ENCODE measurements at regions not wholly inside any gene's neighbourhood (a gene's known extent, or its start where the extent isn't known, plus 50 kb on each side); places are given as distances from the start of the nearest gene placed in this dataset.

DNA sequence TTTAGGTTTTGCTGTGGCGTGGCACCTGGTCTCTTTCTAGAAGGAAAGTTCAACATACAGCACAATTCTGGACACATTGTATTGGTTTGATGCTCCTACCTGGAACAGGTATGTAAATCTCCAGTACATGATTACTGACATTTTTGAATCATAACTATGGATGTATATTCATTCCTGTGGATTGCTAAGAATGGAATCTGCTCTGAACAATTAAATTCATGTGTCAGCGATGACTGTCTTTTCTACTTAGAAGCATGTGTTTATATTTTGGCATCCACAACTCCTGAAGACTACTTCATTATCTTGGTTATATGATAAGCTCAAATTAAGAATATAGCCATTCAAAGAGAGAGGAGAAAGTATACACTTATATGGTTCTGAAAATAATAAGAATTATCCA, 291.8 kb downstream of the CHRM3 start:
- DNase-seq (ENCODE audit: low read depth) = no peak

DNA sequence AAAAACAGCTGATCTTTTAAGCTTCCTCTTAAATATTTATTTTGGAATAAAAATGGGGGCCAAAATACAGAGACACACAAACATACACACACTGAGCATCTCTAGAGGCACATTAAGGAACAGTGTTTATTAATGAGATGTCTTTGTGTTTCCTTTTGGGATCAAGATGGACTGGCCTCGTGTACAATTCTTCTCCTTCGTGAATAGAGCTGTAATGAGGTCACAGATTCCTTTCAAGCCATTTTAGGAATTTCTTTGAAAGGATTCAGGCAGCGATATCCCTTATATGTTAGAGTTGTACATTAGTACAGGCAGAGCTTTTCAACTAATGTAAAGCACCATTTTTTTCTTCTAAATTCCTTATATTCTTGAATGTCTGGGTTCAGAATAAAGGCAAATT, 295.7 kb downstream of the CHRM3 start:
- no peak for DNase-seq (ENCODE audit: low read depth)

DNA sequence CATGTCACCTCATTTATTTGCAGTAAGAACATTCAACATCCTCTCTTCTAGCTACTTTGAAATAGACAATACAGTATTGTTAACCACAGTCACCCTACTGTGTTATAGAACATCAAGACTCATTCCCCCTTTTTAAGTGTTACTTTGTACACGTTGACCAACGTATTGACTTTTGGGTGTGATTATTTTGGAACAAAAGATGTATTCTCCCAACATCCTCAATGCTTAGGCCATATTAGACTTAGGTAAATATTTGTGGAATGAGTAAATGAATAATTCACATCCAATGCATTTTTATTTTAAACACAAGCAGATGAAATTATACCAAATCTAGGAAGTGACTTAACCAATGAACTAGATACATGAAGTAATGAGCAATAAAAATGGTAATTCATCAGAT, 296.6 kb downstream of the CHRM3 start:
- DNase-seq (ENCODE audit: low read depth) = no peak

DNA sequence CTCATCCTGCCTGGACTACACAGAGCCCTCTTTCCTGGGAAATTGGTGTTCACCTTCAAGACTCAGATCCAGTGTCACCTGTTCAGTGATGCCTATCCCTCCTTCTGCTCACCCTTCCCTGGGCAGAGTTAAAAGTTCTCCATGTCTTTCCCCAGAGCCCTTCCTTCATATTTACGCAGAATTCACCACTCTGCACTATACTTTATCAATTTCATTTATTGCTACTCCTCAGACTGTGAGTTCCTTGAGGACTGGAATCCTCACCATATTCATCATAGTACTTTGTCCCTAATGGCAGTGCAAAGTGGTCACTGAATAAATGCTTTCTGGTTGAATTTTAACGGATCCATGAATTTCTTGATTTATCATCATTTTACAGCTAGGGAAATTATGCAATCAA, 300.0 kb downstream of the CHRM3 start:
- DNase-seq (ENCODE audit: low read depth) = no peak

DNA sequence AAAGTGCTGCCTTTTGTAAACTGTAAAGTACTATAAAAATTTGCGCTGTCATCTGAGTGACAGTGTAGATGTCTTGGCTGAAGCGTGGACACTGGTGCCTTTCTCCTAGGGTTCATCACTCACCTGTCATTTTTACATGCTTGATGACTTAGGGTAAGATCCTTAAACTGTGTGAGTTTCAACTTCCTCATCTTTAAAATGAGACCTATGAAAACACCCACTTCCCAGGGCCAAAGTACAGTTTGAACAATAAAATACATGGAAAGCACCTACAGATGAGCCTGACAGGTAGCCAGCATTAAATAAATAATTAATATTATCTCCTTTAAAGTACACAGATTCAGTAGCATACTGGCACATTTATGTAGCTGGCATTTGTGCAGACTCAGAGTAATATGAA, 309.9 kb downstream of the CHRM3 start:
- DNase-seq (ENCODE audit: low read depth) = no peak

DNA sequence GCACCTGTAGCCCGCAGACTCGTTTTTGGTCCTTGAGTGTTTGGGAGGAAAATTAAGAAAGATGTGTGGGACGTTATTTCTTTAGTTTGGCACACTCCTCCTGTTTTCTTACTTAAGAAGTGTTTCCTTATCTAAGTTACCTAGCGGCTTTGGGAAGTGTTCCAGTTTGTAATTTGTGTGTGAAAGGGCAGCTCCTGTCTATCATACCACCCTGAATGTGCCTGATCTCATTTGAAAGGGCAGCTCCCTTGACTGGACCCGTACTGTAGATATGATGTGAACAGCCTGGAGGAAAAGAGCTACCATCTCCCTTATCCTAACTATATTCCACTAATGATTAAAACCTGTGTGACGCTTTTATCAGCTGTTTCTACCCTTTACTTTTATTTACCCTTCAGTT, 314.3 kb downstream of the CHRM3 start:
- DNase-seq (ENCODE audit: low read depth) = no peak

DNA sequence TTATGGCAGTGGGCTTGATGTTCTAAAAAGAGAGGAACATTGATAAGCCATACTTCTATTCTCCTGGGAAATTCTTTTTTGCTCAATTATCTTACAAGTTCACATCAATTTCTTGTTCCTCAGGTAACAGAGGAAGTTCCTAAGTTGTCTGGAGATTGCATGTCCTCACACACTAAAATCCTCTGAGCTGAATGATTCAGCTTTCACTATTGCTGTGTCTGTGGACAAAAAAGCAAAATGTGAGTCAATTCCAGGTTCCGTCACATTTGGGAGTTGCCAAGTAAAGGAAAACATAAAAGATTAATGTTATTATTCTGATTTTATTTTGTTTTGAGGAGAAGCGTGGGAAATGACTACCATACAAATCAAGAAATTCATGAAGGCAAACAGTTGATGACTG, 316.7 kb downstream of the CHRM3 start:
- DNase-seq (ENCODE audit: low read depth) = no peak

DNA sequence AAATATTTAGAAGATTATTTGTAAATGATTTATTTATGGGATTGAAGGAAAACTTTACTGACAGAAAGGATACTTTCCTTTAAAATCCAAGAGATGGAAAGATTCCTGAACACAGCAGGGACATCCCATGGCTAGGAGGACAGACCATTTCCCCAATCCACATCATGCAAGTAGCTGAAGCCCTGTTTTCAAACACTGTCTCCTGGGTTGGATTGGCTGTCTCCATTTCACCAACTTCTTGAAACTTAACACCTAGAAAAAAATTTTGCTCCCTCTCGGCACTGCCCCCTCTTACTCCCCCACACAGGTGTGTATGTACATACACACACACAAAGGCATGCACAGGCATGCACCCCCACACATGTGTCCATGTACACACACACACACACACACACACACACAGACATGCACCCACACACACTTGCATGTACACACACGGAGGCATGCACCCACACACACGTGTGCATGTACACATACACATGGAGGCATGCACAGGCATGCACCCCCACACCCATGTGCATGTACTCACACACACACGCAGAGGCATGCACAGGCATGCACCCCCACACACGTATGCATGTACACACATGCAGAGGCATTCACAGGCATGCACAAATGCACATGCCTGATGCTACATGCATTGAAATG, 320.0 kb downstream of the CHRM3 start:
- no peak for DNase-seq (ENCODE audit: low read depth)

DNA sequence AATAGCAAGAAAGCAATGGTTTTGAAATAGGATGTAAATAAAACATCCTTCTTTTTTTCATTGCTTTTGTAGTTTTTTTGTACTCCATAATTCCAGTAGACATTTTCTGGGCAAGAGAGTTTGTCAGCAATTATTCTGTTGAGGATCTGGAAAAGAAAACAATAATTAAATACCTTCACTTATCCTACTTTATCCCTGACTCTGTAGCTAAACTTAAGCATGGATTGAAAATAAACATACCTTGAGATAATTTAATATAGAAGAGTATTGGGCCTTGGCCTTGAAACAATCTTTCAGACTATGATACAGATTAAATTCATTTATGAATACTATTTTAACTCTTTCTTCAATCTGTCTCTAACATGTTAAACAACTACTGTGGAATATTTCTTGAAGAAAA, 321.2 kb downstream of the CHRM3 start:
- DNase-seq (ENCODE audit: low read depth) = no peak

DNA sequence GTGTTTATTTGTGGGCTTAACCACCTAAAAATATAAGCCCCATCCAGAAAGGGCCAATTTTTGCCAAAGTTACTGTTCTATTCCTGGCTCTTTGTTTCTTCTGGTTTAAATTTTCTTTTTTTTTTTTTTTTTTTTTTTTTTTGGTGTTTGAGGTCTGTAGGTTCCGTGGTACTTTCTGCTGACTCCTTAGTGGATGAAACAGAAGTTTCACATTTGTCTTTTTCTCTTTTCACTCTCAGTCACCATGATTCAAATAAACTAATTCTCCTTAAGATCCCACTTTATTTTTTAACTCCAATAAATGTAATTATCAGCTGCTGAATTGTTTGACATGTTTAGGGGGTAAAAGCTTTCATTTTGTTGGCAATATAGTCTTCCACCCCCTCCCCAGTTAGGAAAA, 322.3 kb downstream of the CHRM3 start:
- DNase-seq (ENCODE audit: low read depth) = no peak

DNA sequence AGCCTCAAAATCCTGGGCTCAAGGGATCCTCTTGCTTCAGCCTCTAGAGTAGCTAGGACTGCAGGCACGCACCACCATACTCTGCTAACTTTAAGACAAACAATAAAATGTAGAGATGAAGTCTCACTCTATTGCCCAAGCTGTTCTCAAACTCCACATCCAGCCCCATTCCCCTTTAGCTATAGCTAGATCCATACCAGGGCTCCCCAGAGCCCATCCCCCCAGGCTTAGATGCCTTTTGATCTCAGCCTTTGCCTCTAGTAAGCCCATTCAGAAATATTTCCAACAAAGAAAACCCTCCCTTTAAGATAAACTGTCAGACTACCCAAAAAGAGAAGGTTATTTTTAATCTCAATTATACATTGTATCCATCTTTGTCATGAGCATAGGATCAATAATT, 325.4 kb downstream of the CHRM3 start:
- no peak for DNase-seq (ENCODE audit: low read depth)

DNA sequence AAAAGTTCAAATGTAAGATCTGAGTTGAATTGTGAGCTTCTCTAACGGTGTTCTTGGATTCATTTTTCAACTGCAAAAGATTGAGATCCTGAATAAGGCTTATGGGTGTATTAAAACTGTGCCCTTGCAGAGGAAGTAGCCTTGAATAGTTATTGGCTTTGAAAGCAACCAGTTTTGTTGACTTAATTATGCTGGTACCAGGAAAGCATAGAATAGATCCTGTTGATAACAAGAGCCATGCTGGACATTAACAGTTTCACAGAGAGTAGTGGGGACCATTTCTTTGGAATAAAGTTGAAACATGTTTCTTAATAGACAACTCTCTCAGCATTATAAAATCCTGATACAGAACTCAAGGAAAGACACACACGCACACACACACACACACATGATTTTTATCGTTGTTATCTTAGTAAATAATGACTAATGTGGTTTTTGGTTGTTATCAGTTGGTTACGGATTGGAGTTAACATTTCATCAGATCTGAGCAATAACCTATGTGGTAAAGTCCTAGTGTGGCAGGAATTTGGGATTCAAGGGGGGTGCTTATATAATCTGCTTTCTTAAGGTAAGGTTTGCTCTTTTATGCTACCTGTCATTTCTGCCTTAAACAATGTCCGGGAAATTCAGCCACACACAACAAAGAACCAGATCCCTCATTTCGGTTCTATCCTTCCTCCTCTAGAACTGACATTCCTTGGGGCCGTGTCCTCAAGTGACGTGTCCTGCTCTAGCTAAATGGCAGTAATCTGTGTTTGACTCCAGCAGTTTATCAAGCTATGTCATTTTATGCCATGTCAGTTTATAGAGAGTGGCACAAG, 330.9 kb downstream of the CHRM3 start:
- DNase-seq (ENCODE audit: low read depth) = no peak

DNA sequence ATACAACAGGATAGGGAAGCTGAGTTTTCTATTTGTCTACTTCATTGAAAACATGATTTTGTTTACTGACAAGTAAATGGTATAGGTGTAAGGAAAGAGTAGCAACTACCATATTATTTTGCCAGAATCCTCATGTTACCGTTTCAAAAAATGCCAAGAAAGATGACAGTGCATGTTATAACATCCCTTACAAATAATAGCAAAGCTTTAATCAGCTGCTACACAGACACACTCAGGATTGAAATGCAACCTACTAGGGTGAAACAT, 331.5 kb downstream of the CHRM3 start:
- no peak for DNase-seq (ENCODE audit: low read depth)

DNA sequence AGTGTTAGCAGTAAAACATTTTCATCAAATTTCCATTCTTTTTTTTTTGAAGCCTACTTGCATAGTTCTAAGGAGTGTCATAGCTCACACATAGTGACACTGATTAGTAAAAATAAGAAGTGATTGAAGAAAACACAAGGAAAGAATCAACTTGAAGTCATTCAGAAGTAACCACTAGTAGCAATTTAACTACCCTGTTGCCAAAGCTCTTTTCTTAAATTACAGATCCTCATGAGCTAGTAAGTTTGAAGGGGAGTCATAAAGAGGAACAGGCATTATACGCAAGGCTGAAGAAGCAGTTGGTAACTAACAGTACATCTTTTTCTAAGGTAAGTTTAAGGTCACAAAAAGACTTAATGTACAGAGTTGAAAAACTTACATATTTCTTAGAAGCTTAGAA, 332.2 kb downstream of the CHRM3 start:
- no peak for DNase-seq (ENCODE audit: low read depth)

DNA sequence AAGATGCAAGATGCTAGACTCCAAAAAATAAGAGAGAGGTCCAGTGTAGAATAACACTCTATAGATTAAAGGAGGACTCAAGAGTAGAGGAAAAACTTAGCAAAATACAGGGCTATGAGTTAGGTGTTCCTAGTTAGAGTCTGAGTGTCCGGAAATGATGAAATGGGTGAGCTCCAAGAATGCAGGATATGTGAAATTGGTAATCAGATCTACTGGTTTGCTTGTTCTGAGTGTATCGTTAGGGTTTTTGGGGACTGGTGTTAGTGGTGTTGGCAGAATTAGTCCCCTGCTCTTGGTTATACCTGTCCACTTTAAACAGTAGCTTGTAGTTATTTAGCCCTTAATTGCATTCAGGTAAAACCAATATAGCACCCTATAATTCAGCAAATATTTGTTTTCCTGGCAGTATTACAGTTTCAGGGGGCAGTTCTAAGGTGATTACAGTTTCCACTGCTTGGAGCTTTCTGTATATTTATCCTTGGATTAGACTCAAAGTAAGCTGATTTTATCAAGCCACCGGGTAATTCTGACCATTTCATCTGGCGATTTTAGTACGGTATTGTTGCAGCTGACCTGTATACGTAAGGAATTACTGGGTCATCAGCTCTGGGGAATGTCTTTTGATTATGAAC, 332.7 kb downstream of the CHRM3 start:
- no peak for DNase-seq (ENCODE audit: low read depth)

DNA sequence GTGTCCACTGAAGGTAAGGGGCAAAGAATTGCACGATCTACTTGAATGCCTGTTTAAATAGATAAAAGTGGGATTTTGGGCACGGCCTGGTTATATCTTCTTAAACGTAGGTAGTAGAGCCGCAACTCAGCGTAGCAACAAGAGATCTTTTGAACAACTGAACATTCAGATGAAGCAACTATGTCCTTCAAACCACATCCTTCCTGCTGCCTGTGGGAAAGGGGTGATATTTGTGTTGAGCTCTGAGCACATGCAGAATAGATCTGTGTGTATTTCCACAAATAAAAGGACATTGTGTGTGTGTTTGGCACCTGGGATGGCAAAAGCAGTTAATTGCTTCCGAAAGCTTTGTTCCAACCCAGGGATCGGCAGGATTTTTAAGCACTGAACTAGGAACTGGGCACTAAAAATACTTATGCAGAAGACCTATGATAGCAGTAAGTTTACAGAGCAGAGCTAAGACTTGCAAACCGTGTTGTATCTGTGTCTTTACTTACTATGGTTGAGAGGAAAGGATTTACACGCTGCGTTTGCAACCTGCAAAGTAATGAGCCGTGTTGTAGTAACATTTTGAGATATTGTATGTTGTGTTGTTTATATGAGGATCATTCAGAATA, 333.4 kb downstream of the CHRM3 start:
- DNase-seq (ENCODE audit: low read depth) = peak; percentile 12

DNA sequence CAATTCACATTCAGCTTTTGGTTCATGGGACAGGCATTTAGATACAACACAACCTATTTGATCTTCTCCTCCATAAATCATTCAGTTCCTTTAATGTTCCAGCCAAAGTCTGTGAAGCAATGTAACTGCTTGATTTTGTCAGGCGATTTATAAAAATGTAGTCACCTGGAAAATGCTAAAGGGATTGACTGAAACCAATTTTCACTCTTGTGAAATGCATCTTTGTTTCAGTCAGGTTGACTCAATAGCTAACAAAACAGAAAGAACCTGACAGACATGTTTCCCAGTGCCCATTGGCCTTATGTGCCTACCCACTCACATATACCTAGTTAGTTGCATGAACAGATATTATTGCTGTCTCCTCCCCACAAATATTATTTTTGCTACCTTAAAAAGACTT, 335.7 kb downstream of the CHRM3 start:
- DNase-seq (ENCODE audit: low read depth) = no peak

DNA sequence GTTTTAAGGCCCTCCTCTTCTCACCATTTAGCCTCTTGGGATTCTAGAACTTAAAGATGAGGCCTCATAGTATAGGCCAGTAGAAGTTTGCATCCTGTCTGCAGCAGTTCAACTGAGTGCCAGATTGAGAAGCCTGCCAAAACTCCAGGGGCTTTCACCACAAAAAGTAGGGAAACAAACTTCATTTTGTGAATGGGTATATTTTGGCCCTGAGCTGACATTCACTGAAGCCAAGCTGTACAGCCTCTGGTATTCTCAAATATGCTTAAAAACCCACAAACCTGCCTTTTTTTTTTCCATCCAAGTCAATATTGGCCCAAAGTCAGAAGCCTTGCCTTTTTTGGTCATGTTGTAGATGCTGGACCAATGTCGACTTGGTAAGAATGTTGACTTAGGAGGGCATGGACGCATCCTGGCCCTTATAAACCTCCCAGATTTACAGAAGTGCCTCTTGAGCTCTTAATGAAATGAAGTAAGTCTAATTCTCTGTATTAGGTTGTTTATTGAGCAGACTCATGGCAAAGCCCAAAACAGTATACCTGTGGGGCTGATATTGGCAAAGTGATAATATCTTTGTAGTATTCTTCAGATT, 337.5 kb downstream of the CHRM3 start:
- DNase-seq (ENCODE audit: low read depth) = no peak

DNA sequence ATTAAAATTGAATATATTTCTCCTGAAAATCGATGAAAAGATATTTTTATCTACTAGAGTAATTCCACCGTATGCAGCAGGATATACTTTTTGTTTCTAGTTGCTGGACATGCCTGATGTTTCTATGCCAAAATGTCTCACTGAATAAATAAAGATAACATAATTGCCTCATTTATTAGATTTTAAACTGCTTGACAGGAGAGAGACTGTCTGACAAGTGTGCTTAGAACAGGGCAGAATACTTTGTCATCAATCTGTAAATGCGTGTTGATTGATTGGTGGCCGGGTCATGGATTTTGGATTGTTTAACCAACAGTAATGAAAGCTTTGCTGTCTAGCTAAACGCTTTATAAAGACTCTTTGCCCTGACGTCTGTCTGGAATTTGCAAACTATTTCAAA, 339.0 kb downstream of the CHRM3 start:
- no peak for DNase-seq (ENCODE audit: low read depth)

DNA sequence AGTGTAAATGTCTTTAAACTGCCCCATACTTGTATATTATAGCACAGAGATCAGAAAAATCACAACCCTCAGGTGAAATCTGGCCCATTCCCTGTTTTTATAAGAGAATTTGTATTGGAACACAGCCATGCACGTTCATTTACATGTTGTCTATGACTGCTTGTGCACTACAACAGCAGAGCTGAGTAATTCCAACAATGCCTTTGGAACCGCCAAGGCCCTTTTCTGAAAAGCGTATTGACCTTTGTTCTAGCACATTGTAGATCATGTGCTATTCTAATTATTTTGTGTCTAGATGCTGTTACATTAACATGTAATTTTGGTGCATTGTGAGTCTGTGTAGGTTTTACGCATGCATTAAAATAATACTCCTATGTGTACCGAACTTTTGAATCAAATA, 339.6 kb downstream of the CHRM3 start:
- DNase-seq (ENCODE audit: low read depth) = no peak

DNA sequence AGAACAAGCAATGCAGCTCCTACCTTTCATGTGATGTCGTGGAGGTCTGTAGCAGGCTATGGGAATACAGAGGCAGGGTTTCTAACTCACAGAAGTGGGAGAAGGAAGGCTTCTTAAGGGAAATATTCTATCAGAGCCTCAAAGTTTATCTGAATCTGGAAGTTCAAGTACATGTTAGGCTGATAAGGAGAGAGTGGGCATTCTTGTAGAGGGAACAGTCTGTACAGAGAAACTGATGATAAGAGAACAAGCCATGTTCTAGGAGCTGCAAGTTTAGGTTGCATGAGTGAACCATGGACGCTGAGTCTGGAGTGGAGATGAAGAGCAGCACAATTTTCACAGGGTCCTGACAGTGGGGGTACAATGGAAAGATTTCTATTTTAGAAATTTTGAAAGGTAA, 344.0 kb downstream of the CHRM3 start:
- DNase-seq (ENCODE audit: low read depth) = no peak

DNA sequence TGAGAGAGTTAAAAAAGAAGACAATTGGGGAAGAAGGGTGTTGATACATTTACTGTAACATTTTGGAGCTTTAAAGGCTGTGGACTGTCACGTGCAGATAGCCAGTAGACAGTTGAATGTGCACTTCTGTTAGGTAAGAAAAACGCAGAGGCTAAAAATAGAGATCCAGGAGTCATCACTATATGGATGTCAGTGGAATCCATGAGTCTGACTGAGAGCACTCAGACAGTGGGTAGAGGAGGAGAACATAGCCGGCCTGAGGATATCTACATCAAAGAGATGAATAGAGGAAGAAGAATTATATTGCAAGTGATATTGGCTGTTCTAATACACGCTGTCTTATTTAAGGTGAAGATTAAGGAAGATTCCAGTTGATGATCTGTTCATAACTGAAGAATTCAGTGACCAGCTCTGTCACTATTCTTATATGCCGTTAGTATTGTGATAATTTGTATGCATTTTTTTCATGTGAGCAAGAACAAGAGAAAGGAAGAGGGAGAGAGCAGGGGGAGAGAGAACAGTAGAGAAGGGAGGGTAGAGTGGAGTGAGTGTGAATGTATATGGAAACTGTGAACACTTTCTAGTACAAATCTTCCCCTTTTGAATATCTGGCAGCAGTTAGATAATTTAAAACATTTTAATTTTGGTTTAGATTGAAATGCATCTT, 344.8 kb downstream of the CHRM3 start:
- no peak for DNase-seq (ENCODE audit: low read depth)
